ENCODE measurements at regions not wholly inside any gene's neighbourhood (a gene's known extent, or its start where the extent isn't known, plus 50 kb on each side); places are given as distances from the start of the nearest gene placed in this dataset.

GRCh38 chr18:78459668-78460067 is 520.0 kb upstream of the SALL3 start:
- Histone ChIP-seq H3K27me3 (replicated peaks; ENCODE audit: insufficient read depth, low read depth, low read length, poor library complexity) (no peaks in the 10 kb centered on the region), H3K36me3 (ENCODE audit: insufficient read depth, low read length, poor library complexity, severe bottlenecking) (no peaks in the 10 kb centered on the region), H3K4me1 (ENCODE audit: insufficient read depth, low read length, poor library complexity, severe bottlenecking) (no peaks in the 10 kb centered on the region), H3K27ac (ENCODE audit: low read depth, low read length, poor library complexity, severe bottlenecking) (no peak overlapping the region), H3K4me3 (ENCODE audit: low read depth, low read length, poor library complexity, severe bottlenecking) (no peak overlapping the region), H3K9me3 (ENCODE audit: low read depth, low read length, poor library complexity, severe bottlenecking) (peaks cover 25% of the 10 kb centered on the region)
- no peak for TF ChIP-seq CTCF (conservative IDR thresholded peaks at IDR 0.05; ENCODE audit: low read depth, low read length)
- no peak for TF ChIP-seq EZH2 (IDR thresholded peaks at IDR 0.05; ENCODE audit: borderline replicate concordance, low read depth, low read length, poor library complexity, severe bottlenecking)
- ChIA-PET POLR2A (ENCODE audit: low non-redundant PET) (no interaction called here), CTCF (no interaction called here)
- no TSS peak for BruUV-seq (replicated peaks)
- intact Hi-C loops (cut with micrococcal nuclease; ENCODE audit: unreplicated experiment): no loop called here
- DNase-seq (ENCODE audit: low spot score): no peak

GRCh38 chr18:78460558-78460957 is 519.1 kb upstream of the SALL3 start:
- no peaks in the 10 kb centered on the region for H3K4me1 ChIP-seq (ENCODE audit: insufficient read depth, low read length, poor library complexity, severe bottlenecking)
- no peaks in the 10 kb centered on the region for H3K27me3 ChIP-seq (replicated peaks; ENCODE audit: insufficient read depth, low read depth, low read length, poor library complexity)
- H3K9me3 ChIP-seq (ENCODE audit: low read depth, low read length, poor library complexity, severe bottlenecking): peaks cover 33% of the 10 kb centered on the region
- H3K27ac ChIP-seq (ENCODE audit: low read depth, low read length, poor library complexity, severe bottlenecking): no peak overlapping the region
- POLR2A ChIA-PET (ENCODE audit: low non-redundant PET): no interaction called here
- TF ChIP-seq EZH2 (IDR thresholded peaks at IDR 0.05; ENCODE audit: borderline replicate concordance, low read depth, low read length, poor library complexity, severe bottlenecking): no peak
- no peak for TF ChIP-seq CTCF (conservative IDR thresholded peaks at IDR 0.05; ENCODE audit: low read depth, low read length)
- no TSS peak for BruUV-seq (replicated peaks)
- DNase-seq (ENCODE audit: low spot score): no peak
- CTCF ChIA-PET: no interaction called here
- no peak overlapping the region for H3K4me3 ChIP-seq (ENCODE audit: low read depth, low read length, poor library complexity, severe bottlenecking)
- intact Hi-C loops (cut with micrococcal nuclease; ENCODE audit: unreplicated experiment): no loop called here
- H3K36me3 ChIP-seq (ENCODE audit: insufficient read depth, low read length, poor library complexity, severe bottlenecking): no peaks in the 10 kb centered on the region

GRCh38 chr18:78473563-78473962 is 506.1 kb upstream of the SALL3 start:
- DNase-seq (ENCODE audit: low spot score): no peak
- H3K27me3 ChIP-seq (replicated peaks; ENCODE audit: insufficient read depth, low read depth, low read length, poor library complexity): no peaks in the 10 kb centered on the region
- H3K36me3 ChIP-seq (ENCODE audit: insufficient read depth, low read length, poor library complexity, severe bottlenecking): no peaks in the 10 kb centered on the region
- ChIA-PET POLR2A (ENCODE audit: low non-redundant PET) (no interaction called here), CTCF (no interaction called here)
- BruUV-seq (replicated peaks): no TSS peak
- no peak overlapping the region for H3K4me3 ChIP-seq (ENCODE audit: low read depth, low read length, poor library complexity, severe bottlenecking)
- H3K27ac ChIP-seq (ENCODE audit: low read depth, low read length, poor library complexity, severe bottlenecking): no peak overlapping the region
- intact Hi-C loops (cut with micrococcal nuclease; ENCODE audit: unreplicated experiment): no loop called here
- TF ChIP-seq CTCF (conservative IDR thresholded peaks at IDR 0.05; ENCODE audit: low read depth, low read length): no peak
- no peak for TF ChIP-seq EZH2 (IDR thresholded peaks at IDR 0.05; ENCODE audit: borderline replicate concordance, low read depth, low read length, poor library complexity, severe bottlenecking)
- peaks cover 26% of the 10 kb centered on the region for H3K9me3 ChIP-seq (ENCODE audit: low read depth, low read length, poor library complexity, severe bottlenecking)
- H3K4me1 ChIP-seq (ENCODE audit: insufficient read depth, low read length, poor library complexity, severe bottlenecking): no peaks in the 10 kb centered on the region
